ENCODE measurements at regions not wholly inside any gene's neighbourhood (a gene's known extent, or its start where the extent isn't known, plus 50 kb on each side); places are given as distances from the start of the nearest gene placed in this dataset.

- no peak overlapping the region for H3K27ac Mint-ChIP-seq
- Histone ChIP-seq H2AFZ (no peak overlapping the region), H3K4me1 (ENCODE audit: insufficient read depth) (no peaks in the 10 kb centered on the region), H3K4me3 (no peak overlapping the region), H3K36me3 (ENCODE audit: insufficient read depth) (no peaks in the 10 kb centered on the region), H3K79me2 (replicated peaks; ENCODE audit: insufficient read depth) (no peaks in the 10 kb centered on the region), H3F3A (replicated peaks; ENCODE audit: low read depth) (no peaks in the 10 kb centered on the region), H3K9me2 (ENCODE audit: insufficient read depth) (no peaks in the 10 kb centered on the region), H3K4me2 (no peak overlapping the region), H3K27ac (ENCODE audit: low read depth) (no peak overlapping the region), H3K27me3 (ENCODE audit: insufficient read depth) (no peaks in the 10 kb centered on the region), H4K20me1 (replicated peaks; ENCODE audit: insufficient read depth) (no peaks in the 10 kb centered on the region)
- H3K27me3 Mint-ChIP-seq (ENCODE audit: insufficient read depth, low read depth, poor library complexity) = no peaks in the 10 kb centered on the region
- DNase-seq (ENCODE audit: low spot score) (no peak), ATAC-seq (no peak)
- no peak overlapping the region for H3K4me3 Mint-ChIP-seq
- H3K9me3 Mint-ChIP-seq = no peaks in the 10 kb centered on the region
- H3K4me1 Mint-ChIP-seq = no peaks in the 10 kb centered on the region
- no peaks in the 10 kb centered on the region for H3K36me3 Mint-ChIP-seq (ENCODE audit: low read depth)
- TF ChIP-seq EZH2 (IDR thresholded peaks at IDR 0.05; ENCODE audit: low read depth, unreplicated experiment) (no peak), ZNF114 (CRISPR knock-in tag; IDR thresholded peaks at IDR 0.05) (no peak)
Measured at GRCh38 chr2:125445495-125445894, 1210.5 kb upstream of the GYPC start.

DNA sequence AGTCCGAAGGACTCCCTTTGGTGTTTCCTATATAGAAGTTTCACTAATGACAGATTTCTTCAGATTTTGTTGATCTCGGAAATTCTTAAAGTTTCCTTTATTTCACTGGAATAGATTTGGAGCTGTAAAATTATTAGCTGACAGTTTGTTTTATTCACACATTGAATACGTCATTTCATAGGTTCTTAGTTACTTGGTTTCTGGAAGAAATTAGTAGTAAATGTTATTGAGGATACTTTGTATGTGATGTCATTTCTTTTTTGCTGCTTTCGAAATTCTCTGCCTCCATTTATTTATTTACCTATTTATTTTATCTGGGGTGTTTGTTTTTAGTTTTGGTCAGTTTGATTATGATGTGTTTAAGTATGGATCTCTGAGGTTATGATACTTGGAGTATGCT lies 1205.9 kb upstream of the GYPC start:
- no peaks in the 10 kb centered on the region for H3F3A ChIP-seq (replicated peaks; ENCODE audit: low read depth)
- no peaks in the 10 kb centered on the region for H3K4me1 Mint-ChIP-seq
- H3K36me3 Mint-ChIP-seq (ENCODE audit: low read depth) = peaks cover 8% of the 10 kb centered on the region; the same call in 2 of the 3 replicates

More for the DNA sequence above, 1205.9 kb upstream of the GYPC start:
- Mint-ChIP-seq H3K27ac (no peak overlapping the region), H3K27me3 (ENCODE audit: insufficient read depth, low read depth, poor library complexity) (no peaks in the 10 kb centered on the region), H3K9me3 (peaks cover 9% of the 10 kb centered on the region; the same call in 2 of the 3 replicates), H3K4me3 (no peak overlapping the region)
- ATAC-seq (no peak), DNase-seq (ENCODE audit: low spot score) (no peak)
- Histone ChIP-seq H2AFZ (no peak overlapping the region), H4K20me1 (replicated peaks; ENCODE audit: insufficient read depth) (no peaks in the 10 kb centered on the region), H3K27me3 (ENCODE audit: insufficient read depth) (no peaks in the 10 kb centered on the region), H3K79me2 (replicated peaks; ENCODE audit: insufficient read depth) (no peaks in the 10 kb centered on the region), H3K27ac (ENCODE audit: low read depth) (no peak overlapping the region), H3K4me3 (no peak overlapping the region), H3K9me2 (ENCODE audit: insufficient read depth) (no peaks in the 10 kb centered on the region), H3K4me2 (no peak overlapping the region), H3K4me1 (ENCODE audit: insufficient read depth) (no peaks in the 10 kb centered on the region), H3K36me3 (ENCODE audit: insufficient read depth) (0 out of 2 replicates have a peak, but pooled peaks cover 3% of the 10 kb centered on the region)
- TF ChIP-seq POLR2AphosphoS5 (IDR thresholded peaks at IDR 0.05; ENCODE audit: low read depth) = no peak
- no peak for TF ChIP-seq ZNF331 (CRISPR knock-in tag; IDR thresholded peaks at IDR 0.05; ENCODE audit: low read depth)
- TF ChIP-seq EZH2 (IDR thresholded peaks at IDR 0.05; ENCODE audit: low read depth, unreplicated experiment) = no peak
- no peak for TF ChIP-seq ZNF114 (CRISPR knock-in tag; IDR thresholded peaks at IDR 0.05)
- no peak for TF ChIP-seq ETS1 (IDR thresholded peaks at IDR 0.05)
- TF ChIP-seq, protein P1, sequence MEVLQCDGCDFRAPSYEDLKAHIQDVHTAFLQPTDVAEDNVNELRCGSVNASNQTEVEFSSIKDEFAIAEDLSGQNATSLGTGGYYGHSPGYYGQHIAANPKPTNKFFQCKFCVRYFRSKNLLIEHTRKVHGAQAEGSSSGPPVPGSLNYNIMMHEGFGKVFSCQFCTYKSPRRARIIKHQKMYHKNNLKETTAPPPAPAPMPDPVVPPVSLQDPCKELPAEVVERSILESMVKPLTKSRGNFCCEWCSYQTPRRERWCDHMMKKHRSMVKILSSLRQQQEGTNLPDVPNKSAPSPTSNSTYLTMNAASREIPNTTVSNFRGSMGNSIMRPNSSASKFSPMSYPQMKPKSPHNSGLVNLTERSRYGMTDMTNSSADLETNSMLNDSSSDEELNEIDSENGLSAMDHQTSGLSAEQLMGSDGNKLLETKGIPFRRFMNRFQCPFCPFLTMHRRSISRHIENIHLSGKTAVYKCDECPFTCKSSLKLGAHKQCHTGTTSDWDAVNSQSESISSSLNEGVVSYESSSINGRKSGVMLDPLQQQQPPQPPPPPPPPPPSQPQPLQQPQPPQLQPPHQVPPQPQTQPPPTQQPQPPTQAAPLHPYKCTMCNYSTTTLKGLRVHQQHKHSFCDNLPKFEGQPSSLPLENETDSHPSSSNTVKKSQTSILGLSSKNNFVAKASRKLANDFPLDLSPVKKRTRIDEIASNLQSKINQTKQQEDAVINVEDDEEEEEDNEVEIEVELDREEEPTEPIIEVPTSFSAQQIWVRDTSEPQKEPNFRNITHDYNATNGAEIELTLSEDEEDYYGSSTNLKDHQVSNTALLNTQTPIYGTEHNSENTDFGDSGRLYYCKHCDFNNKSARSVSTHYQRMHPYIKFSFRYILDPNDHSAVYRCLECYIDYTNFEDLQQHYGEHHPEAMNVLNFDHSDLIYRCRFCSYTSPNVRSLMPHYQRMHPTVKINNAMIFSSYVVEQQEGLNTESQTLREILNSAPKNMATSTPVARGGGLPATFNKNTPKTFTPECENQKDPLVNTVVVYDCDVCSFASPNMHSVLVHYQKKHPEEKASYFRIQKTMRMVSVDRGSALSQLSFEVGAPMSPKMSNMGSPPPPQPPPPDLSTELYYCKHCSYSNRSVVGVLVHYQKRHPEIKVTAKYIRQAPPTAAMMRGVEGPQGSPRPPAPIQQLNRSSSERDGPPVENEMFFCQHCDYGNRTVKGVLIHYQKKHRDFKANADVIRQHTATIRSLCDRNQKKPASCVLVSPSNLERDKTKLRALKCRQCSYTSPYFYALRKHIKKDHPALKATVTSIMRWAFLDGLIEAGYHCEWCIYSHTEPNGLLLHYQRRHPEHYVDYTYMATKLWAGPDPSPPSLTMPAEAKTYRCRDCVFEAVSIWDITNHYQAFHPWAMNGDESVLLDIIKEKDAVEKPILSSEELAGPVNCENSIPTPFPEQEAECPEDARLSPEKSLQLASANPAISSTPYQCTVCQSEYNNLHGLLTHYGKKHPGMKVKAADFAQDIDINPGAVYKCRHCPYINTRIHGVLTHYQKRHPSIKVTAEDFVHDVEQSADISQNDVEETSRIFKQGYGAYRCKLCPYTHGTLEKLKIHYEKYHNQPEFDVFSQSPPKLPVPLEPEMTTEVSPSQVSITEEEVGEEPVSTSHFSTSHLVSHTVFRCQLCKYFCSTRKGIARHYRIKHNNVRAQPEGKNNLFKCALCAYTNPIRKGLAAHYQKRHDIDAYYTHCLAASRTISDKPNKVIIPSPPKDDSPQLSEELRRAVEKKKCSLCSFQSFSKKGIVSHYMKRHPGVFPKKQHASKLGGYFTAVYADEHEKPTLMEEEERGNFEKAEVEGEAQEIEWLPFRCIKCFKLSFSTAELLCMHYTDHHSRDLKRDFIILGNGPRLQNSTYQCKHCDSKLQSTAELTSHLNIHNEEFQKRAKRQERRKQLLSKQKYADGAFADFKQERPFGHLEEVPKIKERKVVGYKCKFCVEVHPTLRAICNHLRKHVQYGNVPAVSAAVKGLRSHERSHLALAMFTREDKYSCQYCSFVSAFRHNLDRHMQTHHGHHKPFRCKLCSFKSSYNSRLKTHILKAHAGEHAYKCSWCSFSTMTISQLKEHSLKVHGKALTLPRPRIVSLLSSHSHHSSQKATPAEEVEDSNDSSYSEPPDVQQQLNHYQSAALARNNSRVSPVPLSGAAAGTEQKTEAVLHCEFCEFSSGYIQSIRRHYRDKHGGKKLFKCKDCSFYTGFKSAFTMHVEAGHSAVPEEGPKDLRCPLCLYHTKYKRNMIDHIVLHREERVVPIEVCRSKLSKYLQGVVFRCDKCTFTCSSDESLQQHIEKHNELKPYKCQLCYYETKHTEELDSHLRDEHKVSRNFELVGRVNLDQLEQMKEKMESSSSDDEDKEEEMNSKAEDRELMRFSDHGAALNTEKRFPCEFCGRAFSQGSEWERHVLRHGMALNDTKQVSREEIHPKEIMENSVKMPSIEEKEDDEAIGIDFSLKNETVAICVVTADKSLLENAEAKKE (CRISPR knock-in tag; IDR thresholded peaks at IDR 0.05) = no peak
- TF ChIP-seq CREB1 (CRISPR knock-in tag; IDR thresholded peaks at IDR 0.05; ENCODE audit: low read depth) = no peak
- TF ChIP-seq EZH2phosphoT487 (IDR thresholded peaks at IDR 0.05; ENCODE audit: unreplicated experiment) = no peak
- TF ChIP-seq REST (IDR thresholded peaks at IDR 0.05; ENCODE audit: unreplicated experiment) = no peak
- no peak for TF ChIP-seq STAT1 (IDR thresholded peaks at IDR 0.05; ENCODE audit: unreplicated experiment)
- no peak for TF ChIP-seq JUNB (IDR thresholded peaks at IDR 0.05; ENCODE audit: unreplicated experiment)
- TF ChIP-seq NANOG (IDR thresholded peaks at IDR 0.05; ENCODE audit: borderline replicate concordance) = no peak
